Mucosa of descending colon (tissue), 3 donors: ENCODE measurements at regions not wholly inside any gene's neighbourhood (a gene's known extent, or its start where the extent isn't known, plus 50 kb on each side); places are given as distances from the start of the nearest gene placed in this dataset.

ENCODE experiments used
- ATAC-seq: fragments of 200-7000 bp; cut with Tn5 transposase; one replicate; pipeline ENCODE4 v1.9.1; 2020; ENCODE audit warnings: mild to moderate bottlenecking, moderate library complexity
- DNase-seq, 3 donors: peaks; one replicate each; pipeline ENCODE4 v3.0.0-alpha.2; 2020
- H3K36me3 ChIP-seq: fragments of 200-600 bp; one replicate; pipeline ENCODE4 v1.8.0; 2021; ENCODE audit warnings: low read depth, mild to moderate bottlenecking
- H3K4me1 ChIP-seq: fragments of 200-600 bp; one replicate; pipeline ENCODE4 v1.8.0; 2021; ENCODE audit warnings: low read depth, mild to moderate bottlenecking
- H3K4me3 ChIP-seq: fragments of 200-600 bp; one replicate; pipeline ENCODE4 v1.8.0; 2021; ENCODE audit warnings: mild to moderate bottlenecking
- H3K9me3 ChIP-seq: fragments of 200-600 bp; one replicate; pipeline ENCODE4 v1.8.0; 2021; ENCODE audit warnings: mild to moderate bottlenecking
- CTCF ChIP-seq: fragments of 200-600 bp; IDR thresholded peaks from one replicate; pipeline ENCODE4 v1.8.0; 2022; ENCODE audit warnings: antibody characterized with exemption, mild to moderate bottlenecking
- intact Hi-C, 2 donors: fragments of 100-400 bp; cut with DNase I in 1 of 2; cut with micrococcal nuclease in 1 of 2; formaldehyde crosslinking; loops; one replicate each; pipeline versions ENCODE4 v1.11.0 to v1.11.1; 2022; cut with DNase I, micrococcal nuclease
- donor health status: DM: no; HTN: no; CAD: no; lungs with moderate emphysema.
- donor health status: DM: no; HTN: no; CAD: no.
- donor health status: DM: no; HTN: yes; CAD: no.

DNA sequence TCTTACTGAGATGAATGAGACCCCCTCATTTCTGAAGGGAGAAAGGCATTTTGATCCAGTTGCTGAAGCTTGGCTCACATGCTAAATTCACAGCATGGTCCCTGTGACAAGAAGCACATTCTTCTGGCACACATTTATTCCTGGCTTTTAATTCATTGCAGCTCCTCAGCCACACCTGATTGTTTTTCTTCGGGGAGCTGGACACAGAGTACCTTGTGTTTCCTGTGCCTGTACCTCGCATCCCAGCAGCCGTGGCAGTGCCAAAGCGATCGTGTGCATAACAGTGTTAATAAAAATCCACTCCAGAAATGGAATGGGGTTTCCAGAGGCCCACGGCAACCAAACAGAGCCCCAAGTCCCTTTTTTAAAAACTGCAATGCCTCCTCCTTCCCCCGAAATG lies 615.3 kb upstream of the MGMT start:
- DNase-seq, result no peak
- H3K4me3 ChIP-seq, result no peak overlapping the region
- intact Hi-C loops, result no loop called here
- no peaks in the 10 kb centered on the region for H3K36me3 ChIP-seq
- peaks cover 7% of the 10 kb centered on the region for H3K4me1 ChIP-seq
- ATAC-seq, result no peak
- TF ChIP-seq CTCF, result no peak
- H3K9me3 ChIP-seq, result no peaks in the 10 kb centered on the region

GRCh38 chr10:128852449-128852848 lies 614.6 kb upstream of the MGMT start:
- H3K4me3 ChIP-seq, result no peak overlapping the region
- DNase-seq, result no peak
- intact Hi-C loops, result no loop called here
- ATAC-seq, result no peak
- TF ChIP-seq CTCF, result no peak
- H3K36me3 ChIP-seq, result no peaks in the 10 kb centered on the region
- peaks cover 7% of the 10 kb centered on the region for H3K4me1 ChIP-seq
- H3K9me3 ChIP-seq, result no peaks in the 10 kb centered on the region

- no peak overlapping the region for H3K4me3 ChIP-seq
- no peak for TF ChIP-seq CTCF
- intact Hi-C loops, result no loop called here
- peaks cover 7% of the 10 kb centered on the region for H3K4me1 ChIP-seq
- no peaks in the 10 kb centered on the region for H3K36me3 ChIP-seq
- H3K9me3 ChIP-seq, result no peaks in the 10 kb centered on the region
- ATAC-seq, result no peak
- DNase-seq, result no peak
Measured at GRCh38 chr10:128852902-128853301, 614.1 kb upstream of the MGMT start.

DNA sequence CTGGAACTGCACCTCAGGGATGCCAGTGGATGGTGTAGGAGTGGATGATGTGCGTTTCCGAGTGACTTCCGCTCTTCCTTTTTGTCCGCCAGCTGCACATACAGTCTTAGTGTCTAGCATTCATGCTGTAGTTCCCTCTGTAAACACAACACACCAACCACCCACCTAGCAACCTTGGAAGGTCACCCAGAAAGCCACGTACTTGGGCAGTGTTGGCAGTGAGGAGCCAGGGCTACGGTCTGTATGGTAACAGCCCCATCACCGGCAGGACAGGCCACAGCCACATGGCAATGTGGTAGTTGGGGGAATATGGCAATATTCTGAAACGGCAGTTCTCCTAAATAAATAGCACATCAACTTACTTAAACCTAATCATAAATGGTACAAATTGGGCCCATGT lies 613.5 kb upstream of the MGMT start:
- Histone ChIP-seq H3K9me3 (no peaks in the 10 kb centered on the region), H3K4me1 (peaks cover 7% of the 10 kb centered on the region), H3K36me3 (no peaks in the 10 kb centered on the region), H3K4me3 (no peak overlapping the region)
- no peak for ATAC-seq
- no peak for TF ChIP-seq CTCF
- no peak for DNase-seq
- intact Hi-C loops, result no loop called here

DNA sequence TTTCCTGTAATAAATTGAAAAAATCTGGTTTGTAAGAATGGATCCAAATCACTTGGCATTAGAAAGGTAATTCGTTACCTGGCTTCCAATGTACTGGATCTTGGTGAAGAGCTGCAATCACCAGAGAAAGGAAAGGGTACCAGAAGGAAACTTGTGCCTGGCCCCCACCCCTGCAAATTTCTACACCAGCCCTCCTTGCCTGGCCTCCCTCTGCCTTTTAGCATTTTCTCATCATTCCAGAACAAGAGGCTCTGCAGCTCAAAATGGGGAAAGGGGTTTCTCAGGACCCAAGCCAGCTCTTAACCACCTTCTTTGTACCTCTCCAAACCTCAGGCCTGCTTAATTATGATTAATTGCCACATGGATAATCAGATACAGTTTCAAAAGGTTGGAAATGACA lies 612.8 kb upstream of the MGMT start:
- H3K4me1 ChIP-seq, result peaks cover 7% of the 10 kb centered on the region
- H3K36me3 ChIP-seq, result no peaks in the 10 kb centered on the region
- DNase-seq (no peak), ATAC-seq (no peak)
- intact Hi-C loops, result no loop called here
- H3K9me3 ChIP-seq, result no peaks in the 10 kb centered on the region
- TF ChIP-seq CTCF, result no peak
- no peak overlapping the region for H3K4me3 ChIP-seq

DNA sequence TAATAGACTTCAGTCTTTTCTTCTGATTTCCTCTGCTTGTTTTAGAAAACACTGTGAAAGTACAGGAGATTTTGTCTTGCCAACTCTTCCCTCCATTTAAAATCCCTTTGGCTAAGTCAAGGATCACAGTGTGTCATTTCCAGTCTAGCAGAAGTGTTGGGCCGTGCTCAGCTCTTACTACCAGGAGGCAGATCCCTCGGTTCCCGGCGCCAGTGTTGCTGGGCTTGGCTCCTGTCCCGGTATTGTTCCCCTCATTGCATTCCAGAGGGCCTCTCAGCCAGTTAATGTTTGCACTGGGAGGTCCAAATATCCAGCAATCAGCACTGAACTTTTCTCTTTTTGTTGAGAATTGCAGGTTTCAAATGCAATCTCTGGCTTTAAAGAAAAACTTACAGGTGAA lies 612.1 kb upstream of the MGMT start:
- Histone ChIP-seq H3K4me3 (no peak overlapping the region), H3K4me1 (peaks cover 7% of the 10 kb centered on the region), H3K9me3 (no peaks in the 10 kb centered on the region), H3K36me3 (no peaks in the 10 kb centered on the region)
- ATAC-seq (peak; percentile 81), DNase-seq (peak; percentile 72 to 75 (median 75))
- no peak for TF ChIP-seq CTCF
- intact Hi-C loops, result no loop called here
